Ishikawa (cell line): ENCODE measurements at regions not wholly inside any gene's neighbourhood (a gene's known extent, or its start where the extent isn't known, plus 50 kb on each side); places are given as distances from the start of the nearest gene placed in this dataset.

ENCODE experiments used
- EP300 ChIP-seq: IDR thresholded peaks from 2 replicates; pipeline ENCODE4 v1.6.1; 2012; ENCODE audit warnings: borderline replicate concordance
- TEAD4 ChIP-seq: IDR thresholded peaks from 2 replicates; pipeline ENCODE4 v1.6.1; 2012
- TF ChIP-seq, protein P1 (sequence below): IDR thresholded peaks from 2 replicates; pipeline ENCODE4 v1.6.1; 2012
- TF ChIP-seq, protein P2 (sequence below): IDR thresholded peaks from 2 replicates; pipeline ENCODE4 v1.6.1; 2012

DNA sequence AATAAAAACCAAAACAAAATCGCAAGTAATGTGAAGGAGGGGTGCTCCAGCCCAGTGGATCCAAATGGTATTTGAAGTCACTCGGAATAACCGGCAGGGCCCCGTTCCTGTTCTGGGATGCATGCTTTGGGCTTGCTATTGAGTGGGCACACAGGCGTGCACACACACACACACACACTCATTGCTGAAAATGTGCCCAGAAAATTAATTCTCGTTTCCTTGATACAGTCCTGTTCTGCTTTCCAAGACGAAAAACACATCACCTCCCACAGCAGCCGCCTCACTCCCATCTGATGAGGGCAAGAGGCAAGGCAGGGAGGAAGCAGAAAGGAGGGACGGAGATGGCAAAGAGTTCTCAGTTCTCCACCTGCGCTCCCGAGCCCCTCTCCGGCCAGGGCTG is 62.2 kb upstream of the SDK2 start:
- TF ChIP-seq EP300 = no peak
- TF ChIP-seq, protein P1, sequence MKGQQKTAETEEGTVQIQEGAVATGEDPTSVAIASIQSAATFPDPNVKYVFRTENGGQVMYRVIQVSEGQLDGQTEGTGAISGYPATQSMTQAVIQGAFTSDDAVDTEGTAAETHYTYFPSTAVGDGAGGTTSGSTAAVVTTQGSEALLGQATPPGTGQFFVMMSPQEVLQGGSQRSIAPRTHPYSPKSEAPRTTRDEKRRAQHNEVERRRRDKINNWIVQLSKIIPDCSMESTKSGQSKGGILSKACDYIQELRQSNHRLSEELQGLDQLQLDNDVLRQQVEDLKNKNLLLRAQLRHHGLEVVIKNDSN = no peak
- TF ChIP-seq, protein P2, sequence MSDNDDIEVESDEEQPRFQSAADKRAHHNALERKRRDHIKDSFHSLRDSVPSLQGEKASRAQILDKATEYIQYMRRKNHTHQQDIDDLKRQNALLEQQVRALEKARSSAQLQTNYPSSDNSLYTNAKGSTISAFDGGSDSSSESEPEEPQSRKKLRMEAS = no peak
- TF ChIP-seq TEAD4 = no peak
